ENCODE measurements at regions not wholly inside any gene's neighbourhood (a gene's known extent, or its start where the extent isn't known, plus 50 kb on each side); places are given as distances from the start of the nearest gene placed in this dataset.

DNA sequence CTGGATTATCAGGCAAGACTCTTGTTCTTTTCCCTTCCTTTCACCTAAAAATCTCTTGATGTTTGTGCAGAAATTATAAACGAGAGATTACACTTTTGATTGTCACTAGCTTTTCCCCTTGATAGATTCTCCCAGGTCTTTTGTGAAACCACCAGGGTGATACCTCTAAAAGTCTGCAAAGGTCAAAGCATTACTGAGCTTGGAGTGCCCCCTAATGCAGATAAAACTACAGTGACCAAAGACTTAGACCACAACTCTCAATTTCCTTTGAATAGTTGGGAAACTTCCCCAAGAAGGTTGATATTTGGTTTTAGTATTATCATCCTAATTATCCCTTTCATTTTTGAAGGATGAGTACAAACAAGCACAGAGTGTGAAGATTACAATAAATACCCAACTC lies 173.1 kb downstream of the CYLC2 start:
- TF ChIP-seq CTCF (conservative IDR thresholded peaks at IDR 0.05; ENCODE audit: low read length) (no peak), EZH2phosphoT487 (IDR thresholded peaks at IDR 0.05; ENCODE audit: borderline replicate concordance, low read depth, low read length) (no peak)

Data from OCI-LY7 (cell line).